NCI-H526 treated with DMSO at 0.1 percent for 48 hours (cell line): ENCODE measurements at regions not wholly inside any gene's neighbourhood (a gene's known extent, or its start where the extent isn't known, plus 50 kb on each side); places are given as distances from the start of the nearest gene placed in this dataset.
A peak's percentile ranks its signal among the peaks of the same experiment; 100 is the strongest.

Source experiments
- DNase-seq: peaks from one replicate; lab custom pipeline; 2025; lab: John Stamatoyannopoulos, UW

DNA sequence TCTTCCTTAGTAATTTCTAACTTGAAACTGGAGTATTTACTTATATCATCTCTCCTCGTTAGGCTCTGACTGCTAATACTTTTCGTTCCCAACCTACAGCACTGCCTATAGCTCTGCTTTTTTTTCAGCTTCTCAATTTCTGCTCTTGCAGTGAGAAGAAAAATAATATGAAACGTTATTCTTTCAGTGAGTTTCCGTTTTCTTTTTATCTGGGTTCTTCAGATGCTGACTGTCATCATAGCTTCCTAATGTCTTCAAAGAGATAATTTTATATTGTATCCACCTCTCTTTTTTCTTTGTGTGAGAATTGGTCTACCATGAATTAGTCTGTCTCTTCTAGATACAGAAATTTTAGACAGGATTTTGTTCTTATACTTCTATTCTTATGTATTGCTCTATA lies 454.9 kb downstream of the LMO7 start:
- DNase-seq, result no peak

DNA sequence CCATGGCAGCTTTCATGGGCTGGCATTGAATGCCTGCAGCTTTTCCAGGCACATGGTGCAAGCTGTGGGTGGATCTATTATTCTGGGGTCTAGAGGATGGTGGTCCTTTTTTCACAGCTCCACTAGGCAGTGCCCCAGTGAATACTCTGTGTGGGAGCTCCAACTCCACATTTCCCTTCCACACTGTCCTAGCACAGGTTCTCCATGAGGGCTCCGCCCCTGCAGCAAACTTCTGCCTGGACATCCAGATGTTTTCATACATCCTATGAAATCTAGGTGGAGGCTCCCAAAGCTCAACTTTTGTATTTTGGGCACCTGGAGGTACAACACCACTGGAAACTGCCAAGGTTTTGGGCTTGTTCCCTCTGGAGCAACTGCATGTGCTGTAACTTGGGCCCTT lies 450.6 kb downstream of the LMO7 start:
- no peak for DNase-seq

DNA sequence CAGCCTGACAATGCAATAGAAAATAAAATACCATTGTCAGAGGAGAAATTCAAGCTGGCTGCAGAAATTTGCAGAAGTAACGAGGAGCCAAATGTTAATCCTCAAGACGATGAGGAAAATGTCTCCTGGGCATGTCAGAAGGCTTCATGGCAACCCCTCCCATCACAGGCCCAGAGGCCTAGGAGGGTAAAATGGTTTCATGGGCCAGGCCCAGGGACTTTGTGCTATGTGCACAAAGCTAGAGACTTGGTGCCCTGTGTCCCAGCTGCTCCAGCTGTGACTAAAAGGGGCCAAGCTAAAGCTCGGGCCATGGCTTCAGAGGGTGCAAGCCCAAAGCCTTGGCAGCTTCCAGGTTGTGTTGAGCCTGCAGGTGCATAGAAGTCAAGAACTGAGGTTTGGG lies 431.7 kb downstream of the LMO7 start:
- no peak for DNase-seq

DNA sequence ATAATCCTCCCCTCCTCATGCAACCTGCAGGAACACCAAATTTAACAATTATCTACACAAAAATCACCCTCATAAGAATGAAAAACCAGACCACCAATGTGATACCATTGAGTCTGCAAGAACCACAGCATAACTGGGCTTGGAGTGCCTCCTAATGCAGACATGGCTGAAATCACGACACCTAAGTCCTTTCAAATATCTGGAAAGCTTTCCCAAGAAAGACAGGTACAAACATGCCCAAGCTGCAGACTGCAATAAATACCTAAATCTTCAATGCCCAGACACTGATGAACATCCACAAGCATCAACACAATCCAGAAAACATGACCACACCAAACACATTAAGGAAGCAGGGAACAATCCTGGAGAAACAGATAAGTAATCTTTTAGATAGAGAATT lies 417.1 kb downstream of the LMO7 start:
- DNase-seq, result no peak

DNA sequence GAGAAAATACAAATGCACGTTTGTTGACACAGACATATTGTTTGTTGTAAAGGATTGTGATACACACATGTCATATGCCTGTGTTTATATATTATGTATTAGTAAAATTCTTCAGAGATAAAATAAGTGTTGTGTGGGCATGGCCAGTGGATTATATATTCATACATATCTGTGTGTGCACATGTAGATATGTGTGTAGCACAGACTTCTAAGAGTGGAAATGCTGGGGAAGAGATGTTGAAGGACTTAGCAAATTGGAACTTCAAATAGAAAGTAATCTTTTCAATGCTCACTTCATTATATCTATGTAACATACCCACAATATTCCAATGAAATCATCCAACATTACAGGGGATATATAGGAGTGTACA lies 413.2 kb downstream of the LMO7 start:
- no peak for DNase-seq

DNA sequence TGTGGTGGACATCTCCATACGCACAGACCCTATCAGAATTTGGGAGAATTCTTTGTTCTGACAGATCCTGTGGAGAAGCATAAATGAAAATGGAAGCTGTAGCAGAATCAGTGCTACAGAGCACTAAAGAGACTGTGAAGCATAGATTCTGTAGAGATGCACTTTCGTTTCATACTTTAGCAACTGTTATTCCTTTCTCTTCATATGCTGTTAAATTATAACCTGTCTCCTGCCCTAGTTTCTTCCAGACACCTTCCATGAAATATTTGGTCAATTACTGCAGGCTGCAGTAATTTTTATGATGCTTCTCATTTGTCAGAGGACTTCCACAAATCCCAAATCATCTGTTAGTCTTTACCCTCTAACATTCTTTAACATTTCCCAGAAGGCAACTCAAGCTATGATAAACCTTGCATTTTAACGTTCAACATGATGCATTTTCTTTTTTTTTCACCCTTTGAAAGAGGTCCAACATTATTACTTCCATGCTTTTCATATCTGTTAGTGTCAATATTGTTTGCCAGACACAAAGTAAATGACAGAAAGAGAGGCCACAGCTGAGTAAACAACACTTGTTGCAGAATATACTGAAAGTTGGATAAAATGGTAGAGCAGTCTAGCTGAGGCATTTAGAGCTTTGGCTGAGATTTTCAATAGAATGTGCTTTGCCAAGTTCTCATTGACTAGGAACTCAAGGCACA lies 412.7 kb downstream of the LMO7 start:
- no peak for DNase-seq

DNA sequence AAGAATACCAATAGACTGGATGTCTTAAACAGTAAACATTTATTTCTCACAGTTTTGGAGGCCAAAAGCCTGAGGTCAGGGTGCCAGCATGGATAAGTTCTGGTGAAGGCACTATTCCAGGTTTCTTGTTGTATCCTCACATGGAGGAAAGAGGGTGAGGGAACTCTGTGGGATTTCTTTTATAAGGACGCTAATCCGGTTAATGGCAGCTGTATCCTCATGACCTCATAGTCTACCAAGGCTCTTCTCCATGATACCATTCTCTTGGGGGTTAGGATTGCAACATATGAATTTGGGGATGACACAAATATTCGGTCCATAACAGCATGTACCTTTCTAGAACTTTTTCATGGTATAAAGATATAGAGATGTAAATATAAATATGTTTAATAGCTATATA lies 412.0 kb downstream of the LMO7 start:
- no peak for DNase-seq

DNA sequence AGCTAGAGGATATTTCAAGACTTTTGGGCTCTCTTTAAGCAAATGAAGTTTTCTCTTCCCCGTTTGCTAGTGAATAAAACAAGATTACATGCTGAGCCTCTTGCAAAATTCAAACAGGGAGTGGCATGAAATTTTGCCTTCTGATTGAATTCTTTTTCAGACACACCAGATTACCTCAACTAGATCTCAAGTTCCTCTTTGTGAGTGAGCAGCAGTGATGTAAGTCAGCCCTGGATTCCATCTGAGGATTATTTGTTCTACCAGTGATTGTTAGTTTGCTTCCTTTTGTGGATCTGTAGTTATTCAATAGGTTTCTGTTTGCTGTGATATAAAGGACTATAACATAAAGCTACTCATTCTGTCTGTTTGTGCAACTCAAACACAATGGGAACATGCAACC lies 407.7 kb downstream of the LMO7 start:
- no peak for DNase-seq

DNA sequence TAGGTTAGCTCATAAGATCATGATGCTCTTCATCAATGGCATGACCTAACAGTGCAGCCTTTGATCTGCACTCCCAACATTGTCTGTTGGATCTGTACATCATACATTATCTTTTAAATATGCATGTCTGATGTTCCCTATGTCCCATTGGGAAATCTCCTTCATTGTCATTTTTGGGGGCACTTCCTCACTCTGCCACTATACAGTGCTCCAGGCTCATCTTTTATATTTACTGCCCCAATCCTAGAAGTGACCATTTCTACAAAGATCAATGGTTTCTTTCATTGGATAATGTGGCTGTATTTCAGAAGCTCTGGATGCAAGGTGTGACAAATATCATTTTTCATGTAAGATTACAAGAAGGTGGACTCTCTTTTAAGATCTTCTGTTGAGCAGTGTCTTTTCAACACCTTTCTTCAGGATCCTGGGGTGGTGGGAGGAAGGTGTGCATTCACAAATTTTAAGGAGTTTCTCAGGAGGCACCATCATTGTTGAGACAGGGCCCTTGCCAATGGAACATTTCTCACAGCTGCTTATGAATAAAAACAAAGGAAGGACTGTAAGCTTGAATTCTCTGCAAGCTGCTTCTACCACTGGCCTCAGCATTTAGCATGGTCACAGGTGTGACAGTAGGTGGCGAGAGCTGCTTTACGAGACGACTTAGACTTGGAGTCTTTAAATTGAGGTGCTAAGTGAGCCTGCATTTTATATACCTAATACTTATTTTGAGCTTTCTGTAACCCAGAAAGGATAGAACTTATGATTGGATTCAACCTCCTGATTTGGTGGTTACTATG lies 403.0 kb downstream of the LMO7 start:
- DNase-seq, result no peak

DNA sequence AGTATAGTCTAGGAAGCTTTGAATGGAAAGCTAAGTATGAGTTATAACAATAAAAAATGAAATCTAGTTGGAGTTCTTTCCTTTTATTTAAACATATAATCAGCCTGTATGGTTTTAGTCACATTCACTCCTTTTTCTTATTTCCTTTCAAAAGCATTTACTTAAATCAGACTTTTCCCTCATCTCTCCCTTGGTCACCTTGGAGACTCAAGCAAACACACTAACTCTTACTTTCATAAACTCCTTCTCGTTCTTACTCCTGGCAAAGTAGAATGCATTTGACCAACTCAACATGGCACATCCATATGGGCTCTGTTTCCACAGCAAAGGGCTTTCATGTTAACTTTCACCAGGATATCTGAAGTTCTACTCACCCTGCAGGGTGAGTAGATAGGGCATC lies 400.0 kb downstream of the LMO7 start:
- no peak for DNase-seq

DNA sequence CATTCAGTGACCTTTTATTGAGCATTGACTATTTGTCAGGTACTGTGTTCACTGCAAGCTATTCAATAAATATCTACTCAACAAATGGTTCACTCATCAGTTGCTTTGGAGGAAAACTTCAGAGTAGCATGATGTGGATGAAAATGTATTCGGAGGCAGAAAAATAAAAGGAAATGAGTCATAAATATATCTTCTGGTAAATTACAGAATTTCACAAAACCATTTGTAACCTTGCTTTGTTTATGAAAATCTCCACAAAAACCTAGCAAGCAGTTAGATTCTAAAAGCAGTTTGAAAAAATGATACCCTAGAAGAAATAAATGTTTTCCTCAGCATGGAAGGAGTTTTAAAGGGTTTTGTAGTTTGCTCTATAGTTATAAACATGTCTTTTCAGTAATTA lies 399.6 kb downstream of the LMO7 start:
- DNase-seq, result no peak

DNA sequence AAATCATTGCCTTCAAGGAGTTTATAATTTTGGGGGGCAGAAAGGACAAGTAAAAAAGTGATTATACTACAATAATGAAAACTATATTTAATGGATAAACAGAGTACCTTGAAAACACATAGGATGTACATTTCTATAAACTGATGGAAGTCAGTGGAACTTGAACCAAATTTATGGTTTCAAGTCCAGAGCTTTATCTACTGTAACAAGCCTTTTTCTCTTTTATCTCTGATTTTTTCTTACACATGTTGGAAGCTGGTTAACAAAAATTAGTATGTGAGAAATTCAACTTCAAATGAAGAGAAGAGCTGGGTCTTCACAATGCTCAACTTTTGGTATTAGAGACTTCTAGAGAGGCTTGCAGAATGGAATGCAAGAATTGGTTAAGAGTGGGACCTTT lies 393.6 kb downstream of the LMO7 start:
- no peak for DNase-seq

DNA sequence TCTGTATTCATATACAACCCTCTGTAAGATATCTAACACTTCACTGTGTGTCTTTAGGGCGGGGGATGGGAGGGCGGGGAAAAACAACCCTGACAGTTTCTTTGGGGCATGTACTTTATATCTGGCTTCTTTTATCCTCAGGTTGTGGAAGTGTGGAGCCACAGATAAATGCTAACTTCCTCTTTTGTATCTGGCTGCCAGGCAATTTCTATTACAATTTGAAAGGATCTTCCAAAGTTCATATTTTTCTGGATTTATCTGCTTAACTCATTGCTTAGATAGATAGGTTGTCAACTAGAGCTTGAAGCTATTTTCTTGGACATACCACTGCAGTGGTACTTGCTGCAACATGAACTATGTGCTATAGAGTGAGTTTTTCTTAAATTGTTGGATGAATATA lies 393.0 kb downstream of the LMO7 start:
- no peak for DNase-seq

DNA sequence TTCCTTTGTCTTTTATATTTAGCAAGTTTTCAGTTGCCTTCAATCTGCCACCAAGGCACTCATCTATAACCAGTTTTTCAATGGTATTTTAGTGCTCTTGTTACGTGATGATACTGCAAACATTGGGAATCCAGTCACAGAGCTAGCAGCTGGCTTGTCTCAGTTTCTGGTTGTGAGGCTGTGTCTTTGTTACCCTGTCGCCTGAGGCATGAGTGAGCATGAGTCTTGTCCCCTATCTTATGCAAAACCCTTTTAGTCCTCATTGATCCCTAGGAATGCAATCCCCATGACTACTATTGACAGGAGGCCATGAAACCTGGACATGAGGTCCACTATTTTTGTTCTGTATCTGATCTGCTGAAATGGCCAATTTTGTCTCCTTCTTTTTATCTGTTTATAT lies 391.0 kb downstream of the LMO7 start:
- DNase-seq, result no peak

DNA sequence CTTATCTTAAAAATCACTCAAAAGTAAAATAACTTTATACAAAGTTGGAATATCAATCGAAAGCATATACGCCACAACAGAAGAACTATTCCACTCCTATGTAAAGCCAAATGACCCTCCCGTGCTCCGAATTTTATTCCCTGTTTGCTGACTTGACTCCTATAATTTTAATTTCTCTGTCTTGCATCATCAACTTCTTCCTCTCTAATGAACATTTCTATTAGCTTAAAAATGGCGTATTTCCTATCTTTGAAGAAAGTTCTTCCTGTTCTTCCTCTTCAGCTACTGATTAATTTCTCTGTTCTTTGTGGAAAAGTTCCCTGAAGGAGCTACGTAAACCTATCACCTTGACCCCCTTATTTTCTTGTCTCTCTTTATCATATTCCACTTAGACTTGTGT lies 389.3 kb downstream of the LMO7 start:
- DNase-seq, result no peak

DNA sequence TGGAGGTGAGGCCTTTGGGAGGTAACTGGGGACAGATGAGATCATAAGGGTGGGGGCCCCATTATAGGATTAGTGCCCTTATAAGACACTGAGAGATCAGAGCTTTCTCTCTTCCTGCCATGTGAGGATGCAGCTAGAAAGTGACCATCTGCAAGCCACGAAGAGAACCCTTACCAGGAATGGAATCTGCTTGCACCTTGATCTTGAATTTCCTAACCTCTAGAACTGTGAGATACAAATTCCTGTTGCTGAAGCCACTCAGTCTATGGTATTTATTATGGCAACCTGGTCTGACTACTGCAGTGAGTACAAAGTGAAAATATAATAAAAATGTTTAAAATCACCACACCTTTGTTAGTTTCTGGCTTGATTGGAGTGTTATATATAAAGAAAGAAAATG lies 388.0 kb downstream of the LMO7 start:
- no peak for DNase-seq

DNA sequence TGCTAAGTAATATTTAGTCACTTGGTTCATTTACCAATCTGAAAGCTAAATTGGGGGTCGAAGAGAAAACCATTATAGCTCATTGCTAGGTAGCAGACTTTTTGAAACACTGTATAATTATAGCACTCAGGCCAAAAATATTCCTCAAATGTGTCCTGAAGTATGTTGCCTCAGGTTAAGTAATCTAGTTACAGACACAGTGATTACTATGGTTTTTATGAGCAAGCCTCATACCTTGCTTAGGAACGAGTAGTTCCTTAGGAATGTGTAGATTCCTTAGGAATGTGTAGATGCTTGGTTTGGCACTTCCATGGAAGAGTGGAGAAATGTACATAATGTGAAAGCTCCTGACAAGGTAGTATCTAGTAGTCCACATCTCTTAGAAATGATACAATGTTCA lies 387.5 kb downstream of the LMO7 start:
- DNase-seq, result no peak

DNA sequence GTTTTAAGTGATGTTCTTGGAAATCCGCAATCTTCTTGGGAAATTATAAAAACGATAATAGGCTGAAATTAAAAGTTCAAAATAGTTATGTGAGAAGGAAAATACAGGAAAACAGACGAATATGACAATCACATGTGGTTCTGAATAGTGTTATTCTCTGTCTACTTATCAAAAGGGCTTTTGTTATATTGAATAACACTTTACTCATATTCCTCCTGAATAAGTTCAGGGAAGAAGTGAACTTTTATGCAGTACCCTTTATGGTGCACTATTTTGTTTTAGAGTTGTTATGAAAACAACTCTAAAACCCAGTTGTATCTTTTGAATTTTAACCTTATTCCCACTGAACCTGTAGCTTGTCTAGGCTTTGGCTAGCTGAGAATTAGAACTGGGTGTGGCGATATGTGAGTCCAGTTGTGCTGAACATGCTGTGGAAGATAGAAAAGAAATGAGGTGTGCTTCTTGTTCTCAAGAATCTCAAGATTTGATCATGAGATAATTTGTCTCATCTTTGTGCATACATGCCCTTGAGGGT lies 384.4 kb downstream of the LMO7 start:
- DNase-seq, result no peak

DNA sequence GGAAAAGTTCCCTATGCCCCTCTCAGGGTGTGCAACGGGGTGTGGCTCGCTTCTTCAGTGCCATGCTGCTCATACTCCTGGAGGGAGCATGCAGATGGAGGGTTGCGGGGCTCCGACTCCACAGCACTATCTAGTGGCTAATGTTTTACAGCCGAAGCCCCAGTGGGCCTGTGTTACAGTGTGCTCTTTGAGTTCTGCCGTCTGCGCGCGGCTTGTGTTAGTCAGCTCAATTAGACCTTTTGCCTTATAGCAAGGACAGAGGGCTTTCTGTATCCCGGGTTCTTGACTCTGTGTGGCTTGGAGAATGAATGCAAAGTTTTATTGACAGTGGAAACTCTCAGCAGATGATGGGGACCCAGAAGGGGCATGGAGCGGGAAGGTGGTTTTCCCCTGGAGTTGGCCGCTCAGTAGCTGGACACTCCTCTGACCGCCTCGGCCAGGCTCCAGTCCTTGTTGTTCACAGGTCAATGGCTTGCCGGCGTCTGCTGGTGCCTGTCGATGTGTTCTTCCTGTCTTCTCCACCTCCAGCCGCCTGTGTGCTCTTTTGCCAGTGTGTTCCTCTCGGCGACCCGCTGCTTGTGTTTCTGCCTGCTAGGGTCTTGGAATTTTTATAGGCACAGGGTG lies 383.4 kb downstream of the LMO7 start:
- peak; percentile 54 for DNase-seq

DNA sequence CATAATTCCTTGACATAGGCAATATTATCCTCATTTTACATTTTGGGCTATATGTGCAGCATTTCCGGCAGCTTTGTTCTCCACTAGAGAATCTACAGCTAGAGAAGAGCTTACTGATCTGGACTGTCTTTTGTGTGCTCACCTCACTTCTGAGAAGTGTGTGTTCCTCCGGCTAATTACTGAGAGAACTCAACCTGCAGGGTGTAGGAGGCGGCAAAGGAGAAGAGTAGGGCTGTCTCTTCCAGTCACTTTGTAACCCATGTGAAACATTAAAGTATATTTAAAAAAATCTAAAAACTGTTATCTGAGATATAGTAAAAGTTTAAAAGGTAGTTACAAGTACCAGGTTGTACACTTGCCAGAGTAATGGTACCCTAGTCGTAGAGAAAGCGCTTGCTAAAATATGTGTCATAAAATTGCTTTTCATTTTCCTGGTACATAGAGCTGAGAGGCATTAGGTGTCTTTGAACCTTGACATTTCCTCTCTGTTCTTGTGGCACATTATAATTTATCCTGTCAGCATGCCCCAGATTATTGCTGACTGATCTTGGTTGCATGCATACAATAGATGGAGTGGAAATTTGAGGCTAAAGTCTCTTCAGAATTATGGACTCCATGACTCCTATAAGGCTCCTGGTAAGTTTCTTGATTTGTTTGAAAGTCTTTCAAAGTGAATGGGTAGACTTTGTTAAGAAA lies 381.9 kb downstream of the LMO7 start:
- no peak for DNase-seq

DNA sequence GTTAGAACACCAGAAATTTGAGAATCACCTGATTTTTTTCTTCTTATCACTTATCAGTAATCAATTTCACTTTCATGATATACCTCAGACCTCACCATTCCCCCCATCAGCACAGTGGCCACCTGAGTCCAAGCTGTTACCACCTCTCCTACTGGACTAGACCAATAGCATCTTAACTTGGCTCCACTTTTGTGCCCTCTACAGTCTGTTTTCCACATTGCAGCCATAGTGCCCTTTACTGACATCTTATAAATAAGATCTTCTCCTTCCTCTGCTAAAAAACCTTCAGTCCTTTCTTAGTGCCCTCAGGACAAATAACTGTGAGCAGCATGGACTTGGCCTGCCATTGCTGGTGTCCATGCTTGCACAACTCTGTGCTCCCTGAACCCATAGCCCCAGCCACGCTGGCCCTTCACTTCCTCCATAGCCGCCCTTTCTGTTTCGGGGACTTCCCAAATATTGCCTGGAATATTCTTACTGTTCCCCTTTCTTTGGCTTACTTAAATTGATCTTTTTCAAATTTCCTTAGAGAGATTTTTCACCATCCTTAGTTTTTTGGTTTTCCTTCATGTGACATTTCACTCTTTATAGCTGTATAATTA lies 380.8 kb downstream of the LMO7 start:
- peak; percentile 24 for DNase-seq
